T-helper 1 cell treated with Interleukin-12 subunit alpha and Interleukin-12 subunit beta and Interleukin-4 antibody, amounts not matched to agents 30 μg/mL and 1 μg/mL, for 36 hours (primary cell): ENCODE measurements at regions not wholly inside any gene's neighbourhood (a gene's known extent, or its start where the extent isn't known, plus 50 kb on each side); places are given as distances from the start of the nearest gene placed in this dataset.
"Not testable (repeated sequence)": the region's sequence is repeated elsewhere in the genome, so short reads cannot be mapped to it uniquely, and the experiment has no call there.

Experiments used
- H3K27ac Mint-ChIP-seq: one replicate; pipeline ENCODE4 v1.8.0; 2021; ENCODE audit warnings: mild to moderate bottlenecking, mixed read lengths
- H3K27me3 Mint-ChIP-seq: one replicate; pipeline ENCODE4 v1.8.0; 2021; ENCODE audit warnings: low read depth, mixed read lengths
- H3K36me3 Mint-ChIP-seq: one replicate; pipeline ENCODE4 v1.8.0; 2021; ENCODE audit warnings: low read depth, mixed read lengths
- H3K4me1 Mint-ChIP-seq: one replicate; pipeline ENCODE4 v1.8.0; 2021; ENCODE audit warnings: low read depth, mixed read lengths
- H3K4me3 Mint-ChIP-seq: one replicate; pipeline ENCODE4 v1.8.0; 2021; ENCODE audit warnings: mild to moderate bottlenecking, moderate library complexity, mixed read lengths
- H3K9me3 Mint-ChIP-seq: one replicate; pipeline ENCODE4 v1.8.0; 2021; ENCODE audit warnings: mixed read lengths

GRCh38 chr12:84047881-84048280 lies 864.7 kb downstream of the SLC6A15 start:
- no peaks in the 10 kb centered on the region for H3K27me3 Mint-ChIP-seq
- no peaks in the 10 kb centered on the region for H3K36me3 Mint-ChIP-seq
- no peak overlapping the region for H3K27ac Mint-ChIP-seq
- H3K9me3 Mint-ChIP-seq = no peaks in the 10 kb centered on the region
- no peaks in the 10 kb centered on the region for H3K4me1 Mint-ChIP-seq
- no peak overlapping the region for H3K4me3 Mint-ChIP-seq

DNA sequence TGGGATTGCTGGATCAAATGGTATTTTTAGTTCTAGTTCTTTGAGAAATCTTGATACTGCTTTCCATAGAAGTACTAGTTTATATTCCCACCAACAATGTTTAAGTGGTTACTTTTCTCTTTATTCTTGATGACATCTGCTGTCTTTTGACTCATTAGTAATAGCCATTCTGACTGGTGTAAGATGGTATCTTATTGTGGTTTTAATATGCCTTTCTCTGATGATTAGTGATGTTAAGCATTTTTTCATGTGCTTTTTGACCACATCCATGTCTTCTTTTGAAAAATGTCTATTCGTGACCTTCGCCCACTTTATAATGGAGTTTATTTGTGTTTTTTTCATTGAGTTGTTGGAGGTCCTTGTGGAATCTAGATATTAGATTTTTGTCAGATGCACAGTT lies 865.7 kb downstream of the SLC6A15 start:
- H3K27me3 Mint-ChIP-seq = no peaks in the 10 kb centered on the region

GRCh38 chr12:84043355-84043754 lies 869.2 kb downstream of the SLC6A15 start:
- H3K36me3 Mint-ChIP-seq = no peaks in the 10 kb centered on the region
- H3K4me3 Mint-ChIP-seq = no peak overlapping the region
- no peaks in the 10 kb centered on the region for H3K4me1 Mint-ChIP-seq
- no peaks in the 10 kb centered on the region for H3K27me3 Mint-ChIP-seq
- no peak overlapping the region for H3K27ac Mint-ChIP-seq
- peaks cover 7% of the 10 kb centered on the region for H3K9me3 Mint-ChIP-seq

More for the DNA sequence above, 865.7 kb downstream of the SLC6A15 start:
- H3K27ac Mint-ChIP-seq = no peak overlapping the region
- H3K4me1 Mint-ChIP-seq = no peaks in the 10 kb centered on the region
- H3K36me3 Mint-ChIP-seq = no peaks in the 10 kb centered on the region
- H3K4me3 Mint-ChIP-seq = no peak overlapping the region
- no peaks in the 10 kb centered on the region for H3K9me3 Mint-ChIP-seq

DNA sequence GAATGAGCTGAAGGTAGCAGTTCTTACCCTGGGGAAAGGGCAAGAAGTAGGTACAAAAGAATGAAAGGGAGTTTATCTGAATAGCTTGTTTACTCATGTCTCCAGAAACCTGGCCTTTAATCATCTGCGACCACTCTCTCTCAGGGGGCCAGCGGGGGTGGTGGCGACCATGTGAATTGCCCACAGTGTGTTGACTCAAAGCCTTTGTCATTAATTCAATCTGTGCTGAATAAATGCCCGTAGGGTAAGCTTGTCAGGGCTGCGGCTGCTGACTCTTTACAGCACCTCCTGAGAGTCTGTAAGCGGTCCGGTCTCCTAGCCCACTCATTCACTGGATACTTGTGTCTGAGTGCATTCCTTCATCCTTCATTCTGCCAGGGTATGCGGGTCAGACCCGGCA lies 874.4 kb downstream of the SLC6A15 start:
- H3K9me3 Mint-ChIP-seq = peaks cover 10% of the 10 kb centered on the region
- H3K27ac Mint-ChIP-seq = no peak overlapping the region
- no peaks in the 10 kb centered on the region for H3K27me3 Mint-ChIP-seq
- H3K4me3 Mint-ChIP-seq = no peak overlapping the region
- H3K36me3 Mint-ChIP-seq = no peaks in the 10 kb centered on the region
- no peaks in the 10 kb centered on the region for H3K4me1 Mint-ChIP-seq

GRCh38 chr12:84036912-84037311 lies 875.7 kb downstream of the SLC6A15 start:
- no peaks in the 10 kb centered on the region for H3K27me3 Mint-ChIP-seq
- no peaks in the 10 kb centered on the region for H3K36me3 Mint-ChIP-seq
- no peak overlapping the region for H3K27ac Mint-ChIP-seq
- peaks cover 14% of the 10 kb centered on the region for H3K9me3 Mint-ChIP-seq
- no peaks in the 10 kb centered on the region for H3K4me1 Mint-ChIP-seq
- H3K4me3 Mint-ChIP-seq = no peak overlapping the region

DNA sequence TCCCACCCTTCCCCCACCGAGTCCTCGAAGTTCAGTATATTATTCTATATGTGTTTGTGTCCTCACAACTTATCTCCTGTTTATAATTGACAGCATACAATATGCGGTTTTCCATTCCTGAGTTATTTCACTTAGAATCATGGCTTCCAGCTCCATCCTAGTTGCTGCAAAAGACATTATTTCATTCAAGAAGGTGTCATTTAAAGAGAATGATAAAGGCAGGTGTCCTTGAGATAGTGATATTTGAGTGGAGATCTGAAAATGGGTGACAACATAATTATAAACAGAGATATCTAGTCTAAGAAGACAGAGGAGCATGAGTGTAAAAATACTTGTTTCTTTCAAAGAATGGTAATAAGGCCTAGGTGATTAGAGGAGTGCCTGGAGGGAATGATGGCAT lies 876.8 kb downstream of the SLC6A15 start:
- Mint-ChIP-seq H3K36me3 (no peaks in the 10 kb centered on the region), H3K9me3 (peaks cover 14% of the 10 kb centered on the region), H3K4me1 (no peaks in the 10 kb centered on the region), H3K27ac (no peak overlapping the region), H3K4me3 (no peak overlapping the region), H3K27me3 (no peaks in the 10 kb centered on the region)

DNA sequence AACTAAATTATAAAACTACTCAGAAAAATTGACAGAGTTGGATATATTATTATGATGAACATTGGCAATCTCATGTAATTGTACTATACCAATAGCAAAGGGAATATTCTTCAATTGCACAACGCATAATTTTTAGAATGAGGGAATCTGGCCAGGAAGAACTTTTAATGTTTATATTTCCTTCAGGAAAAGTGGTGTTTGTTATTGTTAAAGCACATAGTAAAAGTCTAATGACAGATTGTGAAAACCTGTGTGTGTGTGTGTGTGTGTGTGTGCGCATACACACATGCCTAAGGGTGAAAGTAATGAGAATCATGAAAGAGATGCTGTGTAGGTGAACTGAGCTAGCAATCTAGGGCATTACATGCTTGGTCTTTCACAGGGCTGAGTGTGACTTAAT lies 877.7 kb downstream of the SLC6A15 start:
- no peaks in the 10 kb centered on the region for H3K4me1 Mint-ChIP-seq
- no peaks in the 10 kb centered on the region for H3K36me3 Mint-ChIP-seq
- no peak overlapping the region for H3K27ac Mint-ChIP-seq
- peaks cover 14% of the 10 kb centered on the region for H3K9me3 Mint-ChIP-seq
- no peaks in the 10 kb centered on the region for H3K27me3 Mint-ChIP-seq
- no peak overlapping the region for H3K4me3 Mint-ChIP-seq

DNA sequence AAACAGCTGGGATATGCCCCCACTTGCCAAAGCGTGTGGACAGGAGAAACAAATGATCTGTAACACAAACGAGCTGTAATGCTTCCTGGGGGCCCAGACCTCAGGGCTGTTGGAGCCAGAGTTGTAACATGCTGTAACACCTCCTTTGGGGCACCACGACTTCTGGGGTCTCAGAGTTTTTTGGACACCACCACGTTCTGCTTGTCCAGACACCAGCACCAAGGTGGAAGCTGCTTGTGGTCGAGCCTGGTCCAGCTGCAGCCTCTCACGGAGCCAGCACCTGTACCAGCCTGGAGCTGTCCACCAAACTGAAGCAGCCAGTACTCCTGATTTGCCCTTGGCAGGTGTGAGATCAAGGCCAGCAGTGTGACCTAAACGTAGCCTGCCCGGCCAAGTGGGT lies 879.4 kb downstream of the SLC6A15 start:
- Mint-ChIP-seq H3K4me1 (no peaks in the 10 kb centered on the region), H3K9me3 (peaks cover 13% of the 10 kb centered on the region), H3K27ac (no peak overlapping the region), H3K27me3 (no peaks in the 10 kb centered on the region), H3K4me3 (no peak overlapping the region), H3K36me3 (no peaks in the 10 kb centered on the region)

DNA sequence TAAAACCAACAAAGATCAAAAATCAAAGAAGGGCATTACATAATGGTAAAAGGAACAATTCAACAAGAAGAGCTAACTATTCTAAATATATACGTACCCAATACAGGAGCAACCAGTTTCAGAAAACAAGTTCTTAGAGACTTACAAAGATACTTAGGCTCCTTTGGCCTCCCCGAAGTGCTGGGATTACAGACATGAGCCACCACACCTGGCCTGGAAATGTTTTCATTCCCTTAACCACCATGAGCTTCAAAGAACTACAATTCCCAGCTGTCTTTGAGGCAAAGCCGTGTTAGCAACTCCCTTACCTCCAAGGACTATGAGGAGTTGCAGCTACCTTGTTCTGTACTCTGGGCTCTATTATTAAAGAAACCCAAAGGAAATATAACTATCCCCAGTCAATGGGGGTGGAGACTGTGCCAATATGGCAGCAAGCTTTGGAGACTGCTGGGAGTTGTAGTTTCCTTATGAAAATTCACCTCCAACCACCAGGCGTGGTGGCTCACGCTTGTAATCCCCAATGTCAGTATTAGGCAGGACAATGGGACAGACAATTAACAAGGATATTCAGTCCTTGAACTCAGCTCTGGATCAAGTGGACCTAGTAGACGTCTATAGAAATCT lies 893.9 kb downstream of the SLC6A15 start:
- not testable (repeated sequence) for H3K4me3 Mint-ChIP-seq, H3K4me1 Mint-ChIP-seq, H3K36me3 Mint-ChIP-seq, H3K27ac Mint-ChIP-seq, H3K27me3 Mint-ChIP-seq
- H3K9me3 Mint-ChIP-seq = peaks cover 33% of the 10 kb centered on the region

- no peak overlapping the region for H3K27ac Mint-ChIP-seq
- H3K27me3 Mint-ChIP-seq = no peaks in the 10 kb centered on the region
- H3K4me3 Mint-ChIP-seq = no peak overlapping the region
- H3K9me3 Mint-ChIP-seq = peaks cover 45% of the 10 kb centered on the region
- H3K36me3 Mint-ChIP-seq = no peaks in the 10 kb centered on the region
- no peaks in the 10 kb centered on the region for H3K4me1 Mint-ChIP-seq
Observed at GRCh38 chr12:84016956-84017355, 895.6 kb downstream of the SLC6A15 start.

DNA sequence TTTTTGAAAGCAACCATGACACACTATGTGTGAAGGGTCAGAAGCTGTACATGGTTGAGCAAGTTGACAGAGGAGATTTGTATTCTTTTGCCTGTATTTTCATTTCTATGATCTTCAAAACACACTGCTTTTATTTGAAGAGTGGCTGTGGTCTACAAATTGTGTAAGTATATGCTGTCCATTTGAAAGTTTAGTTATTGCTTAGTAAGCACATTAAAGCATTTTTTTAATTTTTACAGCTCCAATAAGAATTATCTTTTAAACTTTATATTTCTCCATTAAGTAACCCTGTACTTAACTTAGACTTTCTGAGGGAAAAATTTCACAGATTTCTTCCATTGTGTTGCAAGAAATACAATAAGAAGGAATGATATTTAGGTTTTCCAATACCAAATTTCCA lies 915.2 kb downstream of the SLC6A15 start:
- H3K27me3 Mint-ChIP-seq = no peaks in the 10 kb centered on the region
- no peaks in the 10 kb centered on the region for H3K4me1 Mint-ChIP-seq
- H3K27ac Mint-ChIP-seq = no peak overlapping the region

GRCh38 chr12:83996671-83997070 lies 915.9 kb downstream of the SLC6A15 start:
- Mint-ChIP-seq H3K36me3 (no peaks in the 10 kb centered on the region), H3K9me3 (peaks cover 3% of the 10 kb centered on the region), H3K4me3 (no peak overlapping the region), H3K4me1 (no peaks in the 10 kb centered on the region), H3K27ac (no peak overlapping the region), H3K27me3 (no peaks in the 10 kb centered on the region)

More for the DNA sequence above, 915.2 kb downstream of the SLC6A15 start:
- Mint-ChIP-seq H3K9me3 (peaks cover 3% of the 10 kb centered on the region), H3K36me3 (no peaks in the 10 kb centered on the region), H3K4me3 (no peak overlapping the region)

GRCh38 chr12:83985084-83985483 lies 927.5 kb downstream of the SLC6A15 start:
- Mint-ChIP-seq H3K9me3 (no peaks in the 10 kb centered on the region), H3K27ac (no peak overlapping the region), H3K4me1 (no peaks in the 10 kb centered on the region), H3K36me3 (no peaks in the 10 kb centered on the region), H3K27me3 (no peaks in the 10 kb centered on the region), H3K4me3 (no peak overlapping the region)

GRCh38 chr12:83980398-83980797 lies 932.2 kb downstream of the SLC6A15 start:
- Mint-ChIP-seq H3K27me3 (no peaks in the 10 kb centered on the region), H3K4me1 (no peaks in the 10 kb centered on the region), H3K9me3 (no peaks in the 10 kb centered on the region), H3K4me3 (no peak overlapping the region), H3K36me3 (no peaks in the 10 kb centered on the region), H3K27ac (no peak overlapping the region)

- H3K4me3 Mint-ChIP-seq = no peak overlapping the region
- no peaks in the 10 kb centered on the region for H3K9me3 Mint-ChIP-seq
- H3K27me3 Mint-ChIP-seq = no peaks in the 10 kb centered on the region
- no peaks in the 10 kb centered on the region for H3K36me3 Mint-ChIP-seq
- H3K4me1 Mint-ChIP-seq = no peaks in the 10 kb centered on the region
- H3K27ac Mint-ChIP-seq = no peak overlapping the region
Observed at GRCh38 chr12:83979785-83980184, 932.8 kb downstream of the SLC6A15 start.

DNA sequence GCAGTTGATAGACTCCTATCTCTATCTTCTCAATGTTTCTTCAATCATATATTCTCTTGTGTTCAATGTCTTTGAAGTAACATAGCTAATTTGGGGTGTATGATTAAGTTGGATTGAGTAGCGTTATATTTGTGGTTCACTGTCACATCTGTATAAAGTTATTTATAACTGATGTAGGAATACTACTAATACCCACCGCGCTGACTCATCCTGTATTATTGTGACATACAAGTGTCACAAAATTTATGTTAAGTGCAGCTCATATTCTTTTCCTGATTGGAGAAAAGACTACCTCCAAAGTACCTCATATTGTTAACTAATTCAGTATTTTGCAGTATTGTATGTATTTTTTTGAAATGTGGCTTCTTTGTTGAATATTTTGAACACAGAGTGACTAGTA lies 940.8 kb downstream of the SLC6A15 start:
- no peak overlapping the region for H3K4me3 Mint-ChIP-seq
- no peaks in the 10 kb centered on the region for H3K9me3 Mint-ChIP-seq
- no peaks in the 10 kb centered on the region for H3K4me1 Mint-ChIP-seq
- H3K36me3 Mint-ChIP-seq = no peaks in the 10 kb centered on the region
- no peaks in the 10 kb centered on the region for H3K27me3 Mint-ChIP-seq
- no peak overlapping the region for H3K27ac Mint-ChIP-seq
